CD4-positive, alpha-beta memory T cell (primary cell): ENCODE measurements at regions not wholly inside any gene's neighbourhood (a gene's known extent, or its start where the extent isn't known, plus 50 kb on each side); places are given as distances from the start of the nearest gene placed in this dataset.

ENCODE experiments used
- CTCF ChIA-PET: fragments of 350-600 bp; sonication (Branson Sonifier 250); formaldehyde crosslinking; loops from one replicate; lab custom pipeline; 2021; ENCODE audit warnings: inconsistent platforms; ENCODE audit not compliant: partially characterized antibody; lab: Charles Lee
- POLR2A ChIA-PET: fragments of 350-600 bp; sonication (Branson Sonifier 250); formaldehyde crosslinking; loops from one replicate; lab custom pipeline; 2021; ENCODE audit not compliant: partially characterized antibody; lab: Charles Lee
- DNase-seq, 5 donors: peaks; one replicate each; pipeline versions ENCODE4 v3.0.0 to v3.0.0-alpha.2; 2020 to 2022; ENCODE audit warnings: mixed read lengths in 1 of 5
- H3K27ac ChIP-seq: one replicate; pipeline ENCODE4 v1.7.0; 2013; ENCODE audit warnings: low read depth, low read length
- H3K27me3 ChIP-seq: 2 replicates; pipeline ENCODE4 v1.7.0; 2013; ENCODE audit warnings: mild to moderate bottlenecking, low read length, moderate library complexity; ENCODE audit not compliant: insufficient read depth
- H3K36me3 ChIP-seq: 2 replicates; pipeline ENCODE4 v1.7.0; 2013; ENCODE audit warnings: mild to moderate bottlenecking, low read length, moderate library complexity; ENCODE audit not compliant: insufficient read depth
- H3K4me1 ChIP-seq: 2 replicates; pipeline ENCODE4 v1.7.0; 2013; ENCODE audit warnings: mild to moderate bottlenecking, low read length, moderate library complexity; ENCODE audit not compliant: insufficient read depth
- H3K4me3 ChIP-seq, 2 donors: one replicate each; pipeline ENCODE4 v1.7.0; 2013; ENCODE audit warnings: low read length in 2 of 2, mild to moderate bottlenecking in 1 of 2
- H3K9me3 ChIP-seq, 2 donors: one replicate each; pipeline ENCODE4 v1.7.0; 2013; ENCODE audit warnings: low read length in 2 of 2, control low read depth in 1 of 2; ENCODE audit not compliant: control insufficient read depth in 1 of 2
- H3K27ac Mint-ChIP-seq, 7 donors: one replicate each; pipeline ENCODE4 v1.8.0; 2020 to 2021; ENCODE audit warnings: mixed read lengths in 7 of 7, mild to moderate bottlenecking in 6 of 7, inconsistent platforms in 3 of 7, moderate library complexity in 3 of 7
- H3K27me3 Mint-ChIP-seq, 2 donors: one replicate each; pipeline ENCODE4 v1.8.0; 2020 to 2021; ENCODE audit warnings: mixed read lengths in 2 of 2
- H3K36me3 Mint-ChIP-seq, 2 donors: one replicate each; pipeline ENCODE4 v1.8.0; 2020 to 2021; ENCODE audit warnings: mixed read lengths in 2 of 2, inconsistent platforms in 1 of 2, mild to moderate bottlenecking in 1 of 2
- H3K4me1 Mint-ChIP-seq, 4 donors: one replicate each; pipeline ENCODE4 v1.8.0; 2020 to 2021; ENCODE audit warnings: mixed read lengths in 4 of 4, mild to moderate bottlenecking in 1 of 4
- H3K4me3 Mint-ChIP-seq, 8 donors: one replicate each; pipeline ENCODE4 v1.8.0; 2020 to 2021; ENCODE audit warnings: mixed read lengths in 8 of 8, mild to moderate bottlenecking in 7 of 8, moderate library complexity in 6 of 8, inconsistent platforms in 3 of 8
- H3K9me3 Mint-ChIP-seq, 8 donors: one replicate each; pipeline ENCODE4 v1.8.0; 2020 to 2021; ENCODE audit warnings: mixed read lengths in 8 of 8, mild to moderate bottlenecking in 5 of 8, inconsistent platforms in 3 of 8, moderate library complexity in 1 of 8
- intact Hi-C: fragments of 100-400 bp; cut with micrococcal nuclease; formaldehyde crosslinking; loops from one replicate; pipeline ENCODE4 v1.15.1; 2023

- intact Hi-C loops, result loop anchor here (5.0 kb wide), 1 partner anchor 48 kb away; no protein-coding TSS in a partner anchor
- H3K4me3 ChIP-seq, result no peak overlapping the region
- ChIA-PET CTCF (interaction anchor here (0.9 to 1.3 kb wide), 2 partner anchors 12 to 287 kb away, joined by 4 read pairs; partner anchors contain the start of gene JUN), POLR2A (interaction anchor here (0.7 to 4.4 kb wide), 4 partner anchors 220 to 288 kb away, joined by 3 to 23 read pairs (median 3); partner anchors contain the start of gene JUN)
- peaks cover 23% of the 10 kb centered on the region for H3K4me1 ChIP-seq
- Mint-ChIP-seq H3K4me3 (peak overlapping the region in 3 of 8 donors; percentile 51 to 76 (median 55)), H3K9me3 (no peaks in the 10 kb centered on the region), H3K27me3 (no peaks in the 10 kb centered on the region), H3K4me1 (peaks cover 16 to 30% (median 22%) of the 10 kb centered on the region in 4 donors), H3K27ac (peak overlapping the region in 3 of 7 donors; percentile 15 to 77 (median 57)), H3K36me3 (no peaks in the 10 kb centered on the region)
- no peaks in the 10 kb centered on the region for H3K9me3 ChIP-seq
- DNase-seq, result no peak
- no peaks in the 10 kb centered on the region for H3K36me3 ChIP-seq
- no peaks in the 10 kb centered on the region for H3K27me3 ChIP-seq
- no peak overlapping the region for H3K27ac ChIP-seq
Measured at GRCh38 chr1:59070610-59071009, 226.3 kb upstream of the FGGY start.

DNA sequence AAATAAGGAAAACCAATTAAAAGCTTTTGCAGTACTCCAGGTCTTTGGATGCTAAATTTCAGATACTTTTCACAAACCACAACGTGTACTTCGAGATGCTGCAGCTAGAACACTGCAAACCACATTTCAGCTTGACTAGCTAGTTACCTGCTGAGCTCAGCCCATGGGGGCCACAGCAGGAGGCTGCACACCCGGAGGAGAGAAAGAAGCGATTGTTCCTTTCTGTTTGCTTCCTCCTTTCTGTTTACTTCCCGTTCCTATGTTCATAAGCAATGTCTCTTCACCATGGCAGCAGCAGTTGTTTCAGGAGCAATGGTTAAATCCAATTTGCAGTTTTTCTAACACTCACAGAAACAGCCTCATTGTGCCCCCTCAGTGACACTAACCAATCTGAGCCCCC lies 225.6 kb upstream of the FGGY start:
- Histone ChIP-seq H3K27ac (no peak overlapping the region), H3K4me3 (no peak overlapping the region), H3K27me3 (no peaks in the 10 kb centered on the region), H3K9me3 (no peaks in the 10 kb centered on the region), H3K4me1 (peaks cover 23% of the 10 kb centered on the region), H3K36me3 (no peaks in the 10 kb centered on the region)
- no peaks in the 10 kb centered on the region for H3K27me3 Mint-ChIP-seq
- no peaks in the 10 kb centered on the region for H3K36me3 Mint-ChIP-seq
- H3K9me3 Mint-ChIP-seq, result no peaks in the 10 kb centered on the region
- ChIA-PET CTCF (interaction anchor here (0.9 to 1.4 kb wide), 6 partner anchors 12 to 287 kb away, joined by 3 to 4 read pairs (median 3); partner anchors contain the start of gene JUN), POLR2A (interaction anchor here (0.8 to 4.4 kb wide), 4 partner anchors 12 to 288 kb away, joined by 3 to 23 read pairs (median 3); partner anchors contain the start of gene JUN)
- H3K27ac Mint-ChIP-seq, result peak overlapping the region; percentile 25 to 84 (median 64)
- peaks cover 16 to 30% (median 22%) of the 10 kb centered on the region in 4 donors for H3K4me1 Mint-ChIP-seq
- intact Hi-C loops, result loop anchor here (5.0 kb wide), 1 partner anchor 49 kb away; no protein-coding TSS in a partner anchor
- H3K4me3 Mint-ChIP-seq, result peak overlapping the region in 7 of 8 donors; percentile 47 to 76 (median 55)
- DNase-seq, result peak in 1 of 5 donors; percentile 5

- peak in 1 of 5 donors; percentile 5 for DNase-seq
- no peak overlapping the region for H3K27ac ChIP-seq
- ChIA-PET POLR2A (interaction anchor here (0.8 to 4.4 kb wide), 3 partner anchors 52 to 289 kb away, joined by 3 to 23 read pairs (median 3); partner anchors contain the start of gene JUN), CTCF (interaction anchor here (1.0 to 1.4 kb wide), 6 partner anchors 11 to 286 kb away, joined by 3 read pairs; no protein-coding TSS in a partner anchor)
- no peaks in the 10 kb centered on the region for H3K9me3 ChIP-seq
- Mint-ChIP-seq H3K4me3 (peak overlapping the region in 7 of 8 donors; percentile 9 to 76 (median 63)), H3K36me3 (no peaks in the 10 kb centered on the region), H3K9me3 (no peaks in the 10 kb centered on the region), H3K4me1 (peaks cover 17 to 30% (median 23%) of the 10 kb centered on the region in 4 donors), H3K27me3 (no peaks in the 10 kb centered on the region), H3K27ac (peak overlapping the region; percentile 57 to 85 (median 70))
- H3K36me3 ChIP-seq, result no peaks in the 10 kb centered on the region
- H3K4me1 ChIP-seq, result peaks cover 23% of the 10 kb centered on the region
- H3K4me3 ChIP-seq, result no peak overlapping the region
- intact Hi-C loops, result loop anchor here (1.0 to 5.0 kb wide), 2 partner anchors 50 to 287 kb away; no protein-coding TSS in a partner anchor
- no peaks in the 10 kb centered on the region for H3K27me3 ChIP-seq
Measured at GRCh38 chr1:59071876-59072582, 224.9 kb upstream of the FGGY start.

- ChIA-PET POLR2A (interaction anchor here (0.6 to 4.4 kb wide), 5 partner anchors 18 to 291 kb away, joined by 3 to 23 read pairs (median 4); partner anchors contain the start of gene JUN), CTCF (interaction anchor here (0.6 to 1.4 kb wide), 6 partner anchors 11 to 287 kb away, joined by 3 read pairs; no protein-coding TSS in a partner anchor)
- no peaks in the 10 kb centered on the region for H3K9me3 Mint-ChIP-seq
- peak overlapping the region in 4 of 7 donors; percentile 4 to 85 (median 73) for H3K27ac Mint-ChIP-seq
- peak overlapping the region in 5 of 8 donors; percentile 49 to 76 (median 68) for H3K4me3 Mint-ChIP-seq
- H3K4me1 ChIP-seq, result peaks cover 23% of the 10 kb centered on the region
- peaks cover 17 to 30% (median 23%) of the 10 kb centered on the region in 4 donors for H3K4me1 Mint-ChIP-seq
- H3K9me3 ChIP-seq, result no peaks in the 10 kb centered on the region
- intact Hi-C loops, result loop anchor here (1.0 to 5.0 kb wide), 2 partner anchors 50 to 287 kb away; no protein-coding TSS in a partner anchor
- no peaks in the 10 kb centered on the region for H3K36me3 Mint-ChIP-seq
- no peaks in the 10 kb centered on the region for H3K27me3 ChIP-seq
- H3K27me3 Mint-ChIP-seq, result no peaks in the 10 kb centered on the region
- DNase-seq, result no peak
- H3K4me3 ChIP-seq, result no peak overlapping the region
- no peaks in the 10 kb centered on the region for H3K36me3 ChIP-seq
- no peak overlapping the region for H3K27ac ChIP-seq
Measured at GRCh38 chr1:59072583-59072947, 224.3 kb upstream of the FGGY start.

GRCh38 chr1:59074598-59074997 lies 222.3 kb upstream of the FGGY start:
- ChIA-PET POLR2A (no interaction called here), CTCF (no interaction called here)
- intact Hi-C loops, result loop anchor here (5.0 kb wide), 1 partner anchor 52 kb away; no protein-coding TSS in a partner anchor
- Mint-ChIP-seq H3K27me3 (no peaks in the 10 kb centered on the region), H3K4me1 (peaks cover 17 to 30% (median 23%) of the 10 kb centered on the region in 4 donors), H3K27ac (no peak overlapping the region), H3K9me3 (no peaks in the 10 kb centered on the region), H3K36me3 (no peaks in the 10 kb centered on the region), H3K4me3 (no peak overlapping the region)
- Histone ChIP-seq H3K27ac (no peak overlapping the region), H3K4me3 (no peak overlapping the region), H3K4me1 (peaks cover 23% of the 10 kb centered on the region), H3K27me3 (no peaks in the 10 kb centered on the region), H3K9me3 (no peaks in the 10 kb centered on the region), H3K36me3 (no peaks in the 10 kb centered on the region)
- no peak for DNase-seq

DNA sequence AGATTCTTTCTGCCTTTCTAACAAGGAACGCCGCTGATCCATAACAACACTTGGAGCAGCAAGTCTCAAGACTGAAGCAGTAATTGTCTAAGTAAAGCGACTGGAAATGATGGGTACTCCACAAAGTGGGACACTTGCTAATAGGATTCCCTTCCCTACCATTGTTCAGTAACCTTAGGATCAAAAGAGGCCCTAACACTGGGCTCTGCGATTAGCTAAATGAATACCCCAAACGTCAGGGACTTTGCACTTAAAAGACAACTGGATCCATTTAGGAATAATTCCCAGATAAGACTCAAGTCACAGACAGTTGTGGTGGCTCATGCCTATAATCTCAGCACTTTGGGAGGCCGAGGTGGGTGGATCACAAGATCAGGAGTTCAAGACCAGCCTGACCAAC lies 221.9 kb upstream of the FGGY start:
- ChIA-PET CTCF (no interaction called here), POLR2A (no interaction called here)
- intact Hi-C loops, result loop anchor here (5.0 kb wide), 1 partner anchor 622 kb away; no protein-coding TSS in a partner anchor
- no peaks in the 10 kb centered on the region for H3K9me3 ChIP-seq
- Mint-ChIP-seq H3K27ac (no peak overlapping the region), H3K27me3 (peaks cover 0 to under 1% of the 10 kb centered on the region in 2 donors), H3K9me3 (no peaks in the 10 kb centered on the region), H3K4me1 (peaks cover 17 to 30% (median 23%) of the 10 kb centered on the region in 4 donors), H3K4me3 (no peak overlapping the region), H3K36me3 (no peaks in the 10 kb centered on the region)
- peaks cover 23% of the 10 kb centered on the region for H3K4me1 ChIP-seq
- DNase-seq, result no peak
- no peak overlapping the region for H3K27ac ChIP-seq
- H3K27me3 ChIP-seq, result no peaks in the 10 kb centered on the region
- no peak overlapping the region for H3K4me3 ChIP-seq
- no peaks in the 10 kb centered on the region for H3K36me3 ChIP-seq
